ENCODE measurements at regions not wholly inside any gene's neighbourhood (a gene's known extent, or its start where the extent isn't known, plus 50 kb on each side); places are given as distances from the start of the nearest gene placed in this dataset.
"Not testable (repeated sequence)": the region's sequence is repeated elsewhere in the genome, so short reads cannot be mapped to it uniquely, and the experiment has no call there.

GRCh38 chr3:8317661-8318649 lies 183.7 kb upstream of the LMCD1 start:
- peak; percentile 19 for DNase-seq

GRCh38 chr3:8319935-8320634 lies 181.5 kb upstream of the LMCD1 start:
- peak; percentile 73 for DNase-seq

GRCh38 chr3:8320711-8321458 lies 180.7 kb upstream of the LMCD1 start:
- DNase-seq = no peak

- DNase-seq = peak; percentile 38
These were observed 176.9 kb upstream of the LMCD1 start for GRCh38 chr3:8324747-8325146.

- no peak for DNase-seq
These were observed 176.3 kb upstream of the LMCD1 start for GRCh38 chr3:8325306-8325705.

- not testable (repeated sequence) for DNase-seq
These were observed 175.8 kb upstream of the LMCD1 start for GRCh38 chr3:8325833-8326232.

GRCh38 chr3:8327739-8328138 lies 173.9 kb upstream of the LMCD1 start:
- DNase-seq = no peak

GRCh38 chr3:8328967-8329366 lies 172.7 kb upstream of the LMCD1 start:
- no peak for DNase-seq

GRCh38 chr3:8329598-8329997 lies 172.0 kb upstream of the LMCD1 start:
- no peak for DNase-seq

- DNase-seq = no peak
These were observed 165.2 kb upstream of the LMCD1 start for GRCh38 chr3:8336456-8336855.

GRCh38 chr3:8338424-8338823 lies 163.2 kb upstream of the LMCD1 start:
- no peak for DNase-seq

- no peak for DNase-seq
These were observed 159.8 kb upstream of the LMCD1 start for GRCh38 chr3:8341821-8342247.

GRCh38 chr3:8343058-8343457 lies 158.6 kb upstream of the LMCD1 start:
- DNase-seq = no peak

- no peak for DNase-seq
These were observed 156.2 kb upstream of the LMCD1 start for GRCh38 chr3:8345398-8345797.

- no peak for DNase-seq
These were observed 153.5 kb upstream of the LMCD1 start for GRCh38 chr3:8348076-8348475.

GRCh38 chr3:8352475-8352874 lies 149.1 kb upstream of the LMCD1 start:
- DNase-seq = no peak

- no peak for DNase-seq
These were observed 148.3 kb upstream of the LMCD1 start for GRCh38 chr3:8353364-8353763.

- DNase-seq = no peak
These were observed 146.3 kb upstream of the LMCD1 start for GRCh38 chr3:8355346-8355745.

- DNase-seq = not testable (repeated sequence)
These were observed 145.6 kb upstream of the LMCD1 start for GRCh38 chr3:8356066-8356465.

GRCh38 chr3:8357859-8358258 lies 143.8 kb upstream of the LMCD1 start:
- no peak for DNase-seq

- DNase-seq = no peak
These were observed 142.5 kb upstream of the LMCD1 start for GRCh38 chr3:8359133-8359532.

- no peak for DNase-seq
These were observed 138.4 kb upstream of the LMCD1 start for GRCh38 chr3:8363200-8363599.

- no peak for DNase-seq
These were observed 136.1 kb upstream of the LMCD1 start for GRCh38 chr3:8365541-8365940.
